SK-N-MC (cell line): ENCODE measurements at regions not wholly inside any gene's neighbourhood (a gene's known extent, or its start where the extent isn't known, plus 50 kb on each side); places are given as distances from the start of the nearest gene placed in this dataset.

ENCODE experiments used
- EZH2 ChIP-seq: fragments of 200-600 bp; sonication (generic); IDR thresholded peaks from one replicate; pipeline ENCODE4 v1.6.1; 2017; ENCODE audit warnings: antibody characterized with exemption
- FOXP2 ChIP-seq: optimal IDR thresholded peaks from 2 replicates; pipeline ENCODE3; 2011; ENCODE audit warnings: mild to moderate bottlenecking, moderate library complexity; ENCODE audit not compliant: insufficient read depth; ENCODE audit errors: extremely low read length, control extremely low read depth
- POLR2AphosphoS5 ChIP-seq: IDR thresholded peaks from 2 replicates; pipeline ENCODE4 v1.6.1; 2012; ENCODE audit warnings: mild to moderate bottlenecking, low read depth, low read length, borderline replicate concordance

DNA sequence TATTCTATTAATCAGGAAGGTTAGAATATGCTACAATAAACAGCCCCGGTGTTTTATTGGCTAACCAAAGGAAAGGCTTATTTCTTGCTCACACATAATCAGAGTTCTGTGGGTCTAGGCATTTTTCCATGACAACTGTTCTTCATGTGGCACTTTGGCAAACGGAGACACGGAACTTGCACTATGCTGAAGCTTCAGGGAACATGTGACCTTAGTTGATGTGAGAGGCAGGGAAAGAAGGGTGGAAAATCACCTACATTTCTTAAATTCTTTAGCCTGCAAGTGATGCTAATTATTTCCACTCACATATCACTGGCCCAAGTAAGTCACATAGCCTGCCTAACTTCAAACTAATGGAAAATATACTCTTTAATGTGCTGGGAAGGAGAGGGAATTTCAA lies 344.6 kb downstream of the SV2B start:
- TF ChIP-seq EZH2 (no peak), POLR2AphosphoS5 (no peak), FOXP2 (no peak)
